ENCODE measurements at regions not wholly inside any gene's neighbourhood (a gene's known extent, or its start where the extent isn't known, plus 50 kb on each side); places are given as distances from the start of the nearest gene placed in this dataset.

- no peak for DNase-seq
- Histone ChIP-seq H3K4me3 (ENCODE audit: low read length in 3 of 3) (no peak overlapping the region), H3K9me3 (ENCODE audit: control insufficient read depth in 2 of 3, insufficient read depth in 1 of 3, low read length in 3 of 3) (no peaks in the 10 kb centered on the region), H3K27me3 (ENCODE audit: control insufficient read depth, insufficient read depth, low read length) (no peaks in the 10 kb centered on the region), H3K9ac (ENCODE audit: low read length in 3 of 3) (no peak overlapping the region), H3K4me1 (ENCODE audit: control insufficient read depth in 2 of 3, insufficient read depth in 2 of 3, low read depth in 1 of 3, low read length in 3 of 3) (no peaks in the 10 kb centered on the region), H3K36me3 (ENCODE audit: control insufficient read depth in 2 of 3, insufficient read depth in 3 of 3, low read length in 3 of 3) (no peaks in the 10 kb centered on the region), H3K27ac (ENCODE audit: low read depth in 2 of 2, low read length in 2 of 2) (no peak overlapping the region)
- no peak for FAIRE-seq
- no peak for TF ChIP-seq CTCF (IDR thresholded peaks at IDR 0.05; ENCODE audit: borderline replicate concordance, extremely low read depth, insufficient read depth)
- intact Hi-C loops (cut with DNase I), result no loop called here
Observed at GRCh38 chr3:63146154-63146553, 132.0 kb upstream of the SYNPR start.

- Histone ChIP-seq H3K9ac (ENCODE audit: low read length in 3 of 3) (no peak overlapping the region), H3K27ac (ENCODE audit: low read depth in 2 of 2, low read length in 2 of 2) (no peak overlapping the region), H3K4me3 (ENCODE audit: low read length in 3 of 3) (no peak overlapping the region), H3K27me3 (ENCODE audit: control insufficient read depth, insufficient read depth, low read length) (no peaks in the 10 kb centered on the region), H3K4me1 (ENCODE audit: control insufficient read depth in 2 of 3, insufficient read depth in 2 of 3, low read depth in 1 of 3, low read length in 3 of 3) (no peaks in the 10 kb centered on the region), H3K9me3 (ENCODE audit: control insufficient read depth in 2 of 3, insufficient read depth in 1 of 3, low read length in 3 of 3) (no peaks in the 10 kb centered on the region), H3K36me3 (ENCODE audit: control insufficient read depth in 2 of 3, insufficient read depth in 3 of 3, low read length in 3 of 3) (no peaks in the 10 kb centered on the region)
- TF ChIP-seq CTCF (IDR thresholded peaks at IDR 0.05; ENCODE audit: borderline replicate concordance, extremely low read depth, insufficient read depth), result no peak
- DNase-seq (no peak), FAIRE-seq (no peak)
- intact Hi-C loops (cut with DNase I), result no loop called here
Observed at GRCh38 chr3:63150880-63151279, 127.2 kb upstream of the SYNPR start.

- Histone ChIP-seq H3K27ac (ENCODE audit: low read depth in 2 of 2, low read length in 2 of 2) (no peak overlapping the region), H3K4me1 (ENCODE audit: control insufficient read depth in 2 of 3, insufficient read depth in 2 of 3, low read depth in 1 of 3, low read length in 3 of 3) (no peaks in the 10 kb centered on the region), H3K9me3 (ENCODE audit: control insufficient read depth in 2 of 3, insufficient read depth in 1 of 3, low read length in 3 of 3) (no peaks in the 10 kb centered on the region), H3K36me3 (ENCODE audit: control insufficient read depth in 2 of 3, insufficient read depth in 3 of 3, low read length in 3 of 3) (no peaks in the 10 kb centered on the region), H3K27me3 (ENCODE audit: control insufficient read depth, insufficient read depth, low read length) (no peaks in the 10 kb centered on the region), H3K4me3 (ENCODE audit: low read length in 3 of 3) (no peak overlapping the region), H3K9ac (ENCODE audit: low read length in 3 of 3) (no peak overlapping the region)
- FAIRE-seq, result no peak
- TF ChIP-seq CTCF (IDR thresholded peaks at IDR 0.05; ENCODE audit: borderline replicate concordance, extremely low read depth, insufficient read depth), result no peak
- intact Hi-C loops (cut with DNase I), result no loop called here
- DNase-seq, result peak in 2 of 5 donors; percentile 2 to 5
Observed at GRCh38 chr3:63151897-63152296, 126.2 kb upstream of the SYNPR start.

GRCh38 chr3:63159764-63160163 lies 118.3 kb upstream of the SYNPR start:
- Histone ChIP-seq H3K9ac (ENCODE audit: low read length in 3 of 3) (no peak overlapping the region), H3K4me1 (ENCODE audit: control insufficient read depth in 2 of 3, insufficient read depth in 2 of 3, low read depth in 1 of 3, low read length in 3 of 3) (no peaks in the 10 kb centered on the region), H3K27ac (ENCODE audit: low read depth in 2 of 2, low read length in 2 of 2) (no peak overlapping the region), H3K27me3 (ENCODE audit: control insufficient read depth, insufficient read depth, low read length) (no peaks in the 10 kb centered on the region), H3K36me3 (ENCODE audit: control insufficient read depth in 2 of 3, insufficient read depth in 3 of 3, low read length in 3 of 3) (no peaks in the 10 kb centered on the region), H3K9me3 (ENCODE audit: control insufficient read depth in 2 of 3, insufficient read depth in 1 of 3, low read length in 3 of 3) (peaks cover 0 to 2% (median 0%) of the 10 kb centered on the region in 3 donors), H3K4me3 (ENCODE audit: low read length in 3 of 3) (no peak overlapping the region)
- DNase-seq (no peak), FAIRE-seq (no peak)
- intact Hi-C loops (cut with DNase I), result no loop called here
- no peak for TF ChIP-seq CTCF (IDR thresholded peaks at IDR 0.05; ENCODE audit: borderline replicate concordance, extremely low read depth, insufficient read depth)
